ENCODE measurements at regions not wholly inside any gene's neighbourhood (a gene's known extent, or its start where the extent isn't known, plus 50 kb on each side); places are given as distances from the start of the nearest gene placed in this dataset.

GRCh38 chr9:13904746-13905145 lies 409.2 kb downstream of the NFIB start:
- TF ChIP-seq PATZ1 (CRISPR knock-in tag; IDR thresholded peaks at IDR 0.05; ENCODE audit: borderline replicate concordance) (no peak), ZNF565 (CRISPR knock-in tag; conservative IDR thresholded peaks at IDR 0.05; ENCODE audit: low read depth) (no peak), RARB (CRISPR knock-in tag; IDR thresholded peaks at IDR 0.05) (no peak), SNAI2 (CRISPR knock-in tag; IDR thresholded peaks at IDR 0.05) (no peak)

Data from SK-N-SH treated with all-trans-retinoic acid at 6 μM for 48 hours (cell line).